Transverse colon (tissue), 4 donors: ENCODE measurements at regions not wholly inside any gene's neighbourhood (a gene's known extent, or its start where the extent isn't known, plus 50 kb on each side); places are given as distances from the start of the nearest gene placed in this dataset.

Source experiments
- EP300 ChIP-seq: sonication (generic); formaldehyde crosslinking; IDR thresholded peaks from one replicate; pipeline ENCODE4 v1.6.1; 2017; ENCODE audit warnings: antibody characterized with exemption, low read depth
- POLR2A ChIP-seq: fragments of 450-650 bp; IDR thresholded peaks from one replicate; pipeline ENCODE4 v1.6.1; 2016; ENCODE audit warnings: antibody characterized with exemption, mild to moderate bottlenecking, moderate library complexity
- POLR2AphosphoS5 ChIP-seq, 3 donors: sonication (generic); formaldehyde crosslinking; IDR thresholded peaks; one replicate each; pipeline ENCODE4 v1.6.1; 2016; ENCODE audit warnings: antibody characterized with exemption in 3 of 3
- TF ChIP-seq, protein P1 (sequence below), 5 experiments: fragments of 200-600 bp in 3 of 5; fragments of 450-650 bp in 2 of 5; sonication (generic) in 3 of 5; IDR thresholded peaks; 1 replicate in 2 of 5; 2 replicates in 3 of 5; pipeline ENCODE4 v1.5.1; 2016 to 2017; ENCODE audit warnings: antibody characterized with exemption in 5 of 5, inconsistent platforms in 3 of 5, mild to moderate bottlenecking in 2 of 5, moderate library complexity in 1 of 5

DNA sequence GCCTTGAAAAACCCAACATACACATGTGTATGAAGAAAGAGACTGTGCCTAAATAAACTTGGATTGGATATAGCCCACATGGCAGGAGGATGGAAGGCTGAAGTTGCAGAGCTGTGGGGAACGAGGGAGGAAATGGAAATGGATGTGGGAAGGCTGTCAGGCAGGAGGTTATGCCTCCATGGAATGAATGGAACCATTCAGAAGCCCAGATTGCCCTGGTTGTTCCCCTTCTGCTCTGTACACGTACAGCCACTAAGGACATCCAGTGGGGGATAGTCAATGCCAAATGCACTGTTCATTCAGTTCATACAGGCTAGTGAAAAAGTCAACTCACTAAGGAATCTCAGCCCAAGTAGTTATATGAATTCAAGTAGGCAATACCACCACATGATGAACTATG is 463.7 kb downstream of the TNS1 start:
- no peak for TF ChIP-seq POLR2A
- TF ChIP-seq, protein P1, sequence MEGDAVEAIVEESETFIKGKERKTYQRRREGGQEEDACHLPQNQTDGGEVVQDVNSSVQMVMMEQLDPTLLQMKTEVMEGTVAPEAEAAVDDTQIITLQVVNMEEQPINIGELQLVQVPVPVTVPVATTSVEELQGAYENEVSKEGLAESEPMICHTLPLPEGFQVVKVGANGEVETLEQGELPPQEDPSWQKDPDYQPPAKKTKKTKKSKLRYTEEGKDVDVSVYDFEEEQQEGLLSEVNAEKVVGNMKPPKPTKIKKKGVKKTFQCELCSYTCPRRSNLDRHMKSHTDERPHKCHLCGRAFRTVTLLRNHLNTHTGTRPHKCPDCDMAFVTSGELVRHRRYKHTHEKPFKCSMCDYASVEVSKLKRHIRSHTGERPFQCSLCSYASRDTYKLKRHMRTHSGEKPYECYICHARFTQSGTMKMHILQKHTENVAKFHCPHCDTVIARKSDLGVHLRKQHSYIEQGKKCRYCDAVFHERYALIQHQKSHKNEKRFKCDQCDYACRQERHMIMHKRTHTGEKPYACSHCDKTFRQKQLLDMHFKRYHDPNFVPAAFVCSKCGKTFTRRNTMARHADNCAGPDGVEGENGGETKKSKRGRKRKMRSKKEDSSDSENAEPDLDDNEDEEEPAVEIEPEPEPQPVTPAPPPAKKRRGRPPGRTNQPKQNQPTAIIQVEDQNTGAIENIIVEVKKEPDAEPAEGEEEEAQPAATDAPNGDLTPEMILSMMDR (IDR thresholded peaks at IDR 0.05) = no peak
- TF ChIP-seq POLR2AphosphoS5 (IDR thresholded peaks at IDR 0.05) = no peak
- TF ChIP-seq EP300 = no peak
